Esophagus squamous epithelium (tissue), 4 donors: ENCODE measurements at regions not wholly inside any gene's neighbourhood (a gene's known extent, or its start where the extent isn't known, plus 50 kb on each side); places are given as distances from the start of the nearest gene placed in this dataset.

Experiments used
- CTCF ChIP-seq, 6 experiments: fragments of 450-650 bp in 4 of 6; fragments of 200-600 bp in 2 of 6; sonication (generic) in 2 of 6; IDR thresholded peaks; one replicate each; pipeline ENCODE4 v1.5.1; 2016 to 2019; ENCODE audit warnings: antibody characterized with exemption in 6 of 6, mild to moderate bottlenecking in 4 of 6, moderate library complexity in 4 of 6
- POLR2A ChIP-seq, 4 donors: fragments of 450-650 bp; IDR thresholded peaks; one replicate each; pipeline ENCODE4 v1.6.1; 2017; ENCODE audit warnings: antibody characterized with exemption in 4 of 4, mild to moderate bottlenecking in 4 of 4, moderate library complexity in 3 of 4

GRCh38 chr2:12007282-12007681 is 260.9 kb downstream of the LPIN1 start:
- TF ChIP-seq POLR2A (IDR thresholded peaks at IDR 0.05) (no peak), CTCF (IDR thresholded peaks at IDR 0.05) (no peak)
